GM18511 (cell line): ENCODE measurements at regions not wholly inside any gene's neighbourhood (a gene's known extent, or its start where the extent isn't known, plus 50 kb on each side); places are given as distances from the start of the nearest gene placed in this dataset.

ENCODE experiments used
- ATAC-seq: cut with Tn5 transposase; IDR thresholded peaks from one replicate; pipeline ENCODE4 v1.9.1; 2021; ENCODE audit warnings: mild to moderate bottlenecking, moderate library complexity; ENCODE audit not compliant: unreplicated experiment

- ATAC-seq, result no peak
Observed at GRCh38 chr10:78160591-78160990, 126.9 kb downstream of the RPS24 start.

- ATAC-seq, result no peak
Observed at GRCh38 chr10:78162853-78163252, 129.2 kb downstream of the RPS24 start.

- ATAC-seq, result no peak
Observed at GRCh38 chr10:78164702-78165101, 131.0 kb downstream of the RPS24 start.

- no peak for ATAC-seq
Observed at GRCh38 chr10:78165172-78165571, 131.5 kb downstream of the RPS24 start.

GRCh38 chr10:78165617-78166016 is 132.0 kb downstream of the RPS24 start:
- ATAC-seq, result no peak

- no peak for ATAC-seq
Observed at GRCh38 chr10:78166261-78166660, 132.6 kb downstream of the RPS24 start.

- no peak for ATAC-seq
Observed at GRCh38 chr10:78169214-78169613, 135.6 kb downstream of the RPS24 start.

- ATAC-seq, result no peak
Observed at GRCh38 chr10:78170026-78170475, 136.4 kb downstream of the RPS24 start.

- no peak for ATAC-seq
Observed at GRCh38 chr10:78171633-78172400, 138.2 kb downstream of the RPS24 start.

GRCh38 chr10:78173360-78174015 is 139.8 kb downstream of the RPS24 start:
- no peak for ATAC-seq

GRCh38 chr10:78175444-78176015 is 141.9 kb downstream of the RPS24 start:
- ATAC-seq, result no peak

GRCh38 chr10:78176320-78177317 is 143.0 kb downstream of the RPS24 start:
- no peak for ATAC-seq

GRCh38 chr10:78177491-78178185 is 144.0 kb downstream of the RPS24 start:
- ATAC-seq, result no peak

- no peak for ATAC-seq
Observed at GRCh38 chr10:78178397-78178796, 144.7 kb downstream of the RPS24 start.

- ATAC-seq, result no peak
Observed at GRCh38 chr10:78178940-78179339, 145.3 kb downstream of the RPS24 start.

- no peak for ATAC-seq
Observed at GRCh38 chr10:78179886-78180705, 146.4 kb downstream of the RPS24 start.

- ATAC-seq, result no peak
Observed at GRCh38 chr10:78181381-78182055, 147.9 kb downstream of the RPS24 start.

- ATAC-seq, result no peak
Observed at GRCh38 chr10:78182841-78183240, 149.2 kb downstream of the RPS24 start.
